A673 (cell line): ENCODE measurements at regions not wholly inside any gene's neighbourhood (a gene's known extent, or its start where the extent isn't known, plus 50 kb on each side); places are given as distances from the start of the nearest gene placed in this dataset.

Experiments used
- BruUV-seq: library from RNA; stranded (reverse); fragments of 400-500 nt; replicated peaks from 2 replicates; lab custom pipeline; 2021; lab: Mats Ljungman, UMichigan
- CTCF ChIA-PET: fragments of 300-600 bp; sonication (Branson Sonifier 250); formaldehyde crosslinking; loops from one replicate; lab custom pipeline; 2022; ENCODE audit warnings: antibody characterized with exemption; lab: Charles Lee
- POLR2A ChIA-PET: fragments of 300-600 bp; sonication (Branson Sonifier 250); formaldehyde crosslinking; loops from one replicate; lab custom pipeline; 2022; ENCODE audit warnings: antibody characterized with exemption; ENCODE audit not compliant: low non-redundant PET; lab: Charles Lee
- DNase-seq: peaks from one replicate; pipeline ENCODE4 v3.0.0-alpha.2; 2015; ENCODE audit warnings: low spot score
- H3K27ac ChIP-seq: fragments of 200-600 bp; sonication (generic); 2 replicates; pipeline ENCODE4 v1.5.1; 2016; ENCODE audit warnings: mixed run types, low read depth, mild to moderate bottlenecking, mixed read lengths, antibody characterized with exemption, low read length; ENCODE audit not compliant: poor library complexity, severe bottlenecking
- H3K27me3 ChIP-seq: fragments of 200-600 bp; sonication (generic); replicated peaks from 2 replicates; pipeline ENCODE4 v1.6.1; 2017; ENCODE audit warnings: mixed run types, low read depth, mild to moderate bottlenecking, mixed read lengths, antibody characterized with exemption, low read length; ENCODE audit not compliant: insufficient read depth, poor library complexity
- H3K36me3 ChIP-seq: fragments of 200-600 bp; sonication (generic); 2 replicates; pipeline ENCODE4 v1.6.1; 2016; ENCODE audit warnings: mixed run types, mild to moderate bottlenecking, mixed read lengths, antibody characterized with exemption, low read length; ENCODE audit not compliant: insufficient read depth, poor library complexity, severe bottlenecking
- H3K4me1 ChIP-seq: fragments of 200-600 bp; sonication (generic); 2 replicates; pipeline ENCODE4 v1.6.1; 2017; ENCODE audit warnings: mixed run types, mild to moderate bottlenecking, mixed read lengths, antibody characterized with exemption, low read length; ENCODE audit not compliant: insufficient read depth, poor library complexity, severe bottlenecking
- H3K4me3 ChIP-seq: fragments of 200-600 bp; sonication (generic); 2 replicates; pipeline ENCODE4 v1.5.1; 2016; ENCODE audit warnings: low read depth, mixed run types, mild to moderate bottlenecking, mixed read lengths, low read length; ENCODE audit not compliant: poor library complexity, severe bottlenecking
- H3K9me3 ChIP-seq: fragments of 200-600 bp; sonication (generic); 2 replicates; pipeline ENCODE4 v1.6.1; 2016; ENCODE audit warnings: mixed run types, low read depth, mild to moderate bottlenecking, mixed read lengths, antibody characterized with exemption, low read length; ENCODE audit not compliant: poor library complexity, severe bottlenecking
- EZH2 ChIP-seq: fragments of 200-600 bp; sonication (generic); IDR thresholded peaks from 2 replicates; pipeline ENCODE4 v1.6.1; 2017; ENCODE audit warnings: borderline replicate concordance, low read depth, mild to moderate bottlenecking, mixed read lengths, antibody characterized with exemption, low read length; ENCODE audit not compliant: poor library complexity, severe bottlenecking
- intact Hi-C: fragments of 100-400 bp; cut with micrococcal nuclease; formaldehyde crosslinking; loops from one replicate; pipeline ENCODE4 v1.10.0; 2022; ENCODE audit not compliant: unreplicated experiment
- TF ChIP-seq, protein P1 (sequence below): fragments of 300-800, 200-600 bp; sonication (generic); conservative IDR thresholded peaks from 2 replicates; pipeline ENCODE4 v1.5.1; 2017; ENCODE audit warnings: low read depth, mild to moderate bottlenecking, antibody characterized with exemption, low read length, moderate library complexity, mixed read lengths

DNA sequence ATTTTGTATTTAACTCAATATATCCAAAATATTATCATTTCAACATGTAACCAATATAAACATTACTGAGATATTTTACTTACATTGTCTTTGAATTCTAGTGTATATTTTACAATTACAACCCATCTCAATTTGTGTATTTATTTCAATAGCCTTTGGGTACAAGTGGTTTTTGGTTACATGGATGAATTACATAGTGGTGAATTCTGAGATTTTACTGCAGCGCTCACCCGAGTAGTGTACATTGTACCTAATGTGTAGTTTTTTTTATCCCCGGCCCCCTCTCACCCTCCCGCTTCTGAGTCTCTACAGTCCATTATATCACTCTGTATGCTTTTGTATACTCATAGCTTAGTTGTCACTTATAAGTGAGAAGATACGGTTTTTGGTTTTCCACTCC lies 117.0 kb upstream of the GALNT2 start:
- intact Hi-C loops: no loop called here
- Histone ChIP-seq H3K27me3 (no peaks in the 10 kb centered on the region), H3K27ac (no peak overlapping the region), H3K9me3 (no peaks in the 10 kb centered on the region), H3K4me3 (no peak overlapping the region), H3K36me3 (no peaks in the 10 kb centered on the region), H3K4me1 (peaks cover 19% of the 10 kb centered on the region)
- DNase-seq: no peak
- ChIA-PET CTCF (no interaction called here), POLR2A (no interaction called here)
- TF ChIP-seq EZH2: no peak
- TF ChIP-seq, protein P1, sequence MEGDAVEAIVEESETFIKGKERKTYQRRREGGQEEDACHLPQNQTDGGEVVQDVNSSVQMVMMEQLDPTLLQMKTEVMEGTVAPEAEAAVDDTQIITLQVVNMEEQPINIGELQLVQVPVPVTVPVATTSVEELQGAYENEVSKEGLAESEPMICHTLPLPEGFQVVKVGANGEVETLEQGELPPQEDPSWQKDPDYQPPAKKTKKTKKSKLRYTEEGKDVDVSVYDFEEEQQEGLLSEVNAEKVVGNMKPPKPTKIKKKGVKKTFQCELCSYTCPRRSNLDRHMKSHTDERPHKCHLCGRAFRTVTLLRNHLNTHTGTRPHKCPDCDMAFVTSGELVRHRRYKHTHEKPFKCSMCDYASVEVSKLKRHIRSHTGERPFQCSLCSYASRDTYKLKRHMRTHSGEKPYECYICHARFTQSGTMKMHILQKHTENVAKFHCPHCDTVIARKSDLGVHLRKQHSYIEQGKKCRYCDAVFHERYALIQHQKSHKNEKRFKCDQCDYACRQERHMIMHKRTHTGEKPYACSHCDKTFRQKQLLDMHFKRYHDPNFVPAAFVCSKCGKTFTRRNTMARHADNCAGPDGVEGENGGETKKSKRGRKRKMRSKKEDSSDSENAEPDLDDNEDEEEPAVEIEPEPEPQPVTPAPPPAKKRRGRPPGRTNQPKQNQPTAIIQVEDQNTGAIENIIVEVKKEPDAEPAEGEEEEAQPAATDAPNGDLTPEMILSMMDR: no peak
- no TSS peak for BruUV-seq

DNA sequence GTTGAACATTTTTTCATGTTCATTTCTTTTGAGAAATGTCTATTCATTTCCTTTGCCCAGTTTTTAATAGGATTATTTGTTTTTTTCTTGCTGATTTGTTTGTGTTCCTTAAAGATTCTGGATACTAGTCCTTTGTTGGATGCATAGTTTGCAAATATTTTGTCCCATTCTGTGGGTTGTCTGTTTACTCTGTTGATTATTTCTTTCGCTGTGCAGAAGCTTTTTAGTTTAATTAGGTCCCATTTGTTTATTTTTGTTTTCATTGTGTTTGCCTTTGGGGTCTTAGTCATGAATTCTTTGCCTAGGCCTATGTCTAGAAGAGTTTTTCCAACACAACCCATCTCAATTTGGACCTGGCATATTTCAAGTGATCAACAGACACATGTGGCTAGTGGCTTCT lies 116.1 kb upstream of the GALNT2 start:
- BruUV-seq: no TSS peak
- Histone ChIP-seq H3K36me3 (no peaks in the 10 kb centered on the region), H3K27ac (no peak overlapping the region), H3K4me3 (no peak overlapping the region), H3K4me1 (peaks cover 19% of the 10 kb centered on the region), H3K9me3 (no peaks in the 10 kb centered on the region), H3K27me3 (no peaks in the 10 kb centered on the region)
- TF ChIP-seq, protein P1: no peak
- TF ChIP-seq EZH2: no peak
- ChIA-PET POLR2A (no interaction called here), CTCF (no interaction called here)
- intact Hi-C loops: no loop called here
- DNase-seq: no peak

DNA sequence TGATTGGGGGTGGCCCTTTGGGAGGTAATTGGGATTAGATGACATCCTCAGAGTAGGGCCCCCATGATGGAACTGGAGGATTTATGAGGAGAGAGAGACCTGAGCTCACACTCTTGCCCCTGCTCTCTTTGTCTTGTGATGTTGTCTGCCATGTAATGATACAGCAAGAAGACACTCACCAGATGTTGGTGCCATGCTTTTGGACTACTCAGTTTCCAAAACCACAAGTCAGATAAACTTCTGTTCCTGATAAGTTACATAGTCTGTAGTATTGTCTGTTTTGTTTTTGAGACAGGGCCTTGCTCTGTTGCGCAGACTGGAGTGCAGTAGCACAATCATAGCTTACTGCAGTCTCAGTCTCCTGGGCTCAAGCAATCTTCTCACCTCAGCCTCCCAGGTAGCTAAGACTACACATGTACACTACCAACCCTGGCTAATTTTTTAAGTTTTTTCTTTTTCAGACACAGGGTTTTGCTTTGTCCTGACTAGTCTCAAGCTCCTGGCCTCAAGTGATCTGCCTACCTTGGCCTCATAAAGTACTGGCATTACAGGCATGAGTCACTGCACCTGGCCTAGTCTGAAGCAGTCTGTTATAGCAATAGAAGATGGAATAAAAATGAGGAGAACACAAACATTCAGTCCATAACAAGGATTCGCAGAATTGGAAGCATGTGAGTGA lies 115.0 kb upstream of the GALNT2 start:
- no TSS peak for BruUV-seq

More for the DNA sequence above, 115.0 kb upstream of the GALNT2 start:
- H3K36me3 ChIP-seq: no peaks in the 10 kb centered on the region
- ChIA-PET CTCF (no interaction called here), POLR2A (no interaction called here)
- no peaks in the 10 kb centered on the region for H3K27me3 ChIP-seq
- H3K9me3 ChIP-seq: no peaks in the 10 kb centered on the region
- peaks cover 19% of the 10 kb centered on the region for H3K4me1 ChIP-seq
- no peak for DNase-seq
- intact Hi-C loops: no loop called here
- H3K27ac ChIP-seq: no peak overlapping the region
- TF ChIP-seq, protein P1: no peak
- no peak for TF ChIP-seq EZH2
- no peak overlapping the region for H3K4me3 ChIP-seq
